H1 (cell line): ENCODE measurements at regions not wholly inside any gene's neighbourhood (a gene's known extent, or its start where the extent isn't known, plus 50 kb on each side); places are given as distances from the start of the nearest gene placed in this dataset.

ENCODE experiments used
- BRCA1 ChIP-seq: IDR thresholded peaks from 2 replicates; pipeline ENCODE4 v1.6.1; 2012; ENCODE audit warnings: low read depth, low read length, improper control_type of control experiment
- GTF2F1 ChIP-seq: IDR thresholded peaks from 2 replicates; pipeline ENCODE4 v1.6.1; 2012; ENCODE audit warnings: low read depth, low read length, improper control_type of control experiment, borderline replicate concordance
- HDAC2 ChIP-seq, 2 experiments: fragments of 300-600 bp in 1 of 2; sonication (generic) in 1 of 2; IDR thresholded peaks; 2 replicates each; pipeline ENCODE4 v1.6.1; 2011 to 2012; ENCODE audit warnings: low read depth in 2 of 2, low read length in 2 of 2, mild to moderate bottlenecking in 2 of 2, moderate library complexity in 2 of 2, borderline replicate concordance in 1 of 2, inconsistent platforms in 1 of 2
- KDM5A ChIP-seq: fragments of 200-600 bp; IDR thresholded peaks from 2 replicates; pipeline ENCODE4 v1.7.1; 2012; ENCODE audit warnings: mild to moderate bottlenecking, low read length, inconsistent platforms, mixed read lengths
- TF ChIP-seq, protein P1 (sequence below): fragments of 300-600 bp; sonication (generic); IDR thresholded peaks from 2 replicates; pipeline ENCODE4 v1.7.1; 2012; ENCODE audit warnings: low read length, moderate library complexity, mild to moderate bottlenecking, inconsistent platforms; ENCODE audit not compliant: insufficient replicate concordance
- TF ChIP-seq, protein P2 (sequence below): IDR thresholded peaks from 2 replicates; pipeline ENCODE4 v1.6.1; 2012; ENCODE audit warnings: inconsistent platforms

DNA sequence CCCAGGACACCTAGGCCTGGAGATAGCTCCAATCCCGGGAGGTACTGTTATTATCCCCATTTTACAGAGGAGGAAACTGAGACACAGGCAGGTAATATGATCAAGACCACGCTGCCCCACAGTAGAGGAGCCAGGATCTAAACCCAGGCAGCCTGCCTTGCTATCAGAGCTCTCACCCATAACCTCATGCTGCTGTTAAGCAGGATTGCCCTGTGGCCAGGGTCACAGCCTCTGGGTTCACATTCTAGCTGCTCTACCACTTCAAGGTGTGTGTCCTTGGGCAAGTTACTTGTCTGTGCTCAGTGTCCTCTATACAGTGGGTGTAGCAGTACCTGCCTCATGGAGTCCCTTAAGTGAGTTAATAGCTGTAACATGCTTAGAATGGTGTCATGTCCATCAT lies 1015.3 kb downstream of the KCNJ18 start (continued):
- TF ChIP-seq, protein P1, sequence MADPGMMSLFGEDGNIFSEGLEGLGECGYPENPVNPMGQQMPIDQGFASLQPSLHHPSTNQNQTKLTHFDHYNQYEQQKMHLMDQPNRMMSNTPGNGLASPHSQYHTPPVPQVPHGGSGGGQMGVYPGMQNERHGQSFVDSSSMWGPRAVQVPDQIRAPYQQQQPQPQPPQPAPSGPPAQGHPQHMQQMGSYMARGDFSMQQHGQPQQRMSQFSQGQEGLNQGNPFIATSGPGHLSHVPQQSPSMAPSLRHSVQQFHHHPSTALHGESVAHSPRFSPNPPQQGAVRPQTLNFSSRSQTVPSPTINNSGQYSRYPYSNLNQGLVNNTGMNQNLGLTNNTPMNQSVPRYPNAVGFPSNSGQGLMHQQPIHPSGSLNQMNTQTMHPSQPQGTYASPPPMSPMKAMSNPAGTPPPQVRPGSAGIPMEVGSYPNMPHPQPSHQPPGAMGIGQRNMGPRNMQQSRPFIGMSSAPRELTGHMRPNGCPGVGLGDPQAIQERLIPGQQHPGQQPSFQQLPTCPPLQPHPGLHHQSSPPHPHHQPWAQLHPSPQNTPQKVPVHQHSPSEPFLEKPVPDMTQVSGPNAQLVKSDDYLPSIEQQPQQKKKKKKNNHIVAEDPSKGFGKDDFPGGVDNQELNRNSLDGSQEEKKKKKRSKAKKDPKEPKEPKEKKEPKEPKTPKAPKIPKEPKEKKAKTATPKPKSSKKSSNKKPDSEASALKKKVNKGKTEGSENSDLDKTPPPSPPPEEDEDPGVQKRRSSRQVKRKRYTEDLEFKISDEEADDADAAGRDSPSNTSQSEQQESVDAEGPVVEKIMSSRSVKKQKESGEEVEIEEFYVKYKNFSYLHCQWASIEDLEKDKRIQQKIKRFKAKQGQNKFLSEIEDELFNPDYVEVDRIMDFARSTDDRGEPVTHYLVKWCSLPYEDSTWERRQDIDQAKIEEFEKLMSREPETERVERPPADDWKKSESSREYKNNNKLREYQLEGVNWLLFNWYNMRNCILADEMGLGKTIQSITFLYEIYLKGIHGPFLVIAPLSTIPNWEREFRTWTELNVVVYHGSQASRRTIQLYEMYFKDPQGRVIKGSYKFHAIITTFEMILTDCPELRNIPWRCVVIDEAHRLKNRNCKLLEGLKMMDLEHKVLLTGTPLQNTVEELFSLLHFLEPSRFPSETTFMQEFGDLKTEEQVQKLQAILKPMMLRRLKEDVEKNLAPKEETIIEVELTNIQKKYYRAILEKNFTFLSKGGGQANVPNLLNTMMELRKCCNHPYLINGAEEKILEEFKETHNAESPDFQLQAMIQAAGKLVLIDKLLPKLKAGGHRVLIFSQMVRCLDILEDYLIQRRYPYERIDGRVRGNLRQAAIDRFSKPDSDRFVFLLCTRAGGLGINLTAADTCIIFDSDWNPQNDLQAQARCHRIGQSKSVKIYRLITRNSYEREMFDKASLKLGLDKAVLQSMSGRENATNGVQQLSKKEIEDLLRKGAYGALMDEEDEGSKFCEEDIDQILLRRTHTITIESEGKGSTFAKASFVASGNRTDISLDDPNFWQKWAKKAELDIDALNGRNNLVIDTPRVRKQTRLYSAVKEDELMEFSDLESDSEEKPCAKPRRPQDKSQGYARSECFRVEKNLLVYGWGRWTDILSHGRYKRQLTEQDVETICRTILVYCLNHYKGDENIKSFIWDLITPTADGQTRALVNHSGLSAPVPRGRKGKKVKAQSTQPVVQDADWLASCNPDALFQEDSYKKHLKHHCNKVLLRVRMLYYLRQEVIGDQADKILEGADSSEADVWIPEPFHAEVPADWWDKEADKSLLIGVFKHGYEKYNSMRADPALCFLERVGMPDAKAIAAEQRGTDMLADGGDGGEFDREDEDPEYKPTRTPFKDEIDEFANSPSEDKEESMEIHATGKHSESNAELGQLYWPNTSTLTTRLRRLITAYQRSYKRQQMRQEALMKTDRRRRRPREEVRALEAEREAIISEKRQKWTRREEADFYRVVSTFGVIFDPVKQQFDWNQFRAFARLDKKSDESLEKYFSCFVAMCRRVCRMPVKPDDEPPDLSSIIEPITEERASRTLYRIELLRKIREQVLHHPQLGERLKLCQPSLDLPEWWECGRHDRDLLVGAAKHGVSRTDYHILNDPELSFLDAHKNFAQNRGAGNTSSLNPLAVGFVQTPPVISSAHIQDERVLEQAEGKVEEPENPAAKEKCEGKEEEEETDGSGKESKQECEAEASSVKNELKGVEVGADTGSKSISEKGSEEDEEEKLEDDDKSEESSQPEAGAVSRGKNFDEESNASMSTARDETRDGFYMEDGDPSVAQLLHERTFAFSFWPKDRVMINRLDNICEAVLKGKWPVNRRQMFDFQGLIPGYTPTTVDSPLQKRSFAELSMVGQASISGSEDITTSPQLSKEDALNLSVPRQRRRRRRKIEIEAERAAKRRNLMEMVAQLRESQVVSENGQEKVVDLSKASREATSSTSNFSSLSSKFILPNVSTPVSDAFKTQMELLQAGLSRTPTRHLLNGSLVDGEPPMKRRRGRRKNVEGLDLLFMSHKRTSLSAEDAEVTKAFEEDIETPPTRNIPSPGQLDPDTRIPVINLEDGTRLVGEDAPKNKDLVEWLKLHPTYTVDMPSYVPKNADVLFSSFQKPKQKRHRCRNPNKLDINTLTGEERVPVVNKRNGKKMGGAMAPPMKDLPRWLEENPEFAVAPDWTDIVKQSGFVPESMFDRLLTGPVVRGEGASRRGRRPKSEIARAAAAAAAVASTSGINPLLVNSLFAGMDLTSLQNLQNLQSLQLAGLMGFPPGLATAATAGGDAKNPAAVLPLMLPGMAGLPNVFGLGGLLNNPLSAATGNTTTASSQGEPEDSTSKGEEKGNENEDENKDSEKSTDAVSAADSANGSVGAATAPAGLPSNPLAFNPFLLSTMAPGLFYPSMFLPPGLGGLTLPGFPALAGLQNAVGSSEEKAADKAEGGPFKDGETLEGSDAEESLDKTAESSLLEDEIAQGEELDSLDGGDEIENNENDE, result no peak
- TF ChIP-seq, protein P2, sequence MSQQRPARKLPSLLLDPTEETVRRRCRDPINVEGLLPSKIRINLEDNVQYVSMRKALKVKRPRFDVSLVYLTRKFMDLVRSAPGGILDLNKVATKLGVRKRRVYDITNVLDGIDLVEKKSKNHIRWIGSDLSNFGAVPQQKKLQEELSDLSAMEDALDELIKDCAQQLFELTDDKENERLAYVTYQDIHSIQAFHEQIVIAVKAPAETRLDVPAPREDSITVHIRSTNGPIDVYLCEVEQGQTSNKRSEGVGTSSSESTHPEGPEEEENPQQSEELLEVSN, result no peak
- no peak for TF ChIP-seq HDAC2 (IDR thresholded peaks at IDR 0.05; ENCODE audit: borderline replicate concordance in 1 of 2, low read depth in 2 of 2, low read length in 2 of 2)
- TF ChIP-seq BRCA1, result no peak
- TF ChIP-seq KDM5A, result no peak
- TF ChIP-seq GTF2F1, result no peak
